RWPE2 (cell line): ENCODE measurements at regions not wholly inside any gene's neighbourhood (a gene's known extent, or its start where the extent isn't known, plus 50 kb on each side); places are given as distances from the start of the nearest gene placed in this dataset.

Source experiments
- ATAC-seq: fragments of 200-7000 bp; cut with Tn5 transposase; 3 replicates; pipeline ENCODE4 v1.9.1; 2021; ENCODE audit warnings: low read depth
- DNase-seq: peaks from one replicate; pipeline ENCODE4 v3.0.0-alpha.2; 2020; ENCODE audit warnings: low spot score
- H3K27ac ChIP-seq: fragments of 450-650 bp; 2 replicates; pipeline ENCODE4 v1.5.1; 2017; ENCODE audit warnings: mild to moderate bottlenecking; ENCODE audit not compliant: poor library complexity, severe bottlenecking
- H3K27me3 ChIP-seq: fragments of 250-450 bp; sonication (Bioruptor Pico); 2 replicates; pipeline ENCODE4 v1.5.1; 2021; ENCODE audit warnings: mild to moderate bottlenecking, moderate library complexity; ENCODE audit not compliant: insufficient read depth, poor library complexity, severe bottlenecking
- H3K36me3 ChIP-seq: fragments of 250-450 bp; sonication (Bioruptor Pico); 2 replicates; pipeline ENCODE4 v1.5.1; 2020; ENCODE audit warnings: low read depth, mild to moderate bottlenecking, moderate library complexity
- H3K4me1 ChIP-seq: fragments of 250-450 bp; sonication (Bioruptor Pico); 2 replicates; pipeline ENCODE4 v1.5.1; 2021; ENCODE audit warnings: mild to moderate bottlenecking, moderate library complexity; ENCODE audit not compliant: insufficient read depth, poor library complexity, severe bottlenecking
- H3K4me3 ChIP-seq: fragments of 250-450 bp; sonication (Bioruptor Pico); 2 replicates; pipeline ENCODE4 v1.5.1; 2021; ENCODE audit warnings: mild to moderate bottlenecking, moderate library complexity; ENCODE audit not compliant: severe bottlenecking
- H3K9me3 ChIP-seq: fragments of 250-450 bp; sonication (Bioruptor Pico); 2 replicates; pipeline ENCODE4 v1.5.1; 2021; ENCODE audit warnings: mild to moderate bottlenecking, moderate library complexity; ENCODE audit not compliant: severe bottlenecking
- CTCF ChIP-seq: fragments of 450-650 bp; IDR thresholded peaks from one replicate; pipeline ENCODE4 v1.5.1; 2017; ENCODE audit warnings: mild to moderate bottlenecking, moderate library complexity; ENCODE audit not compliant: poor library complexity, severe bottlenecking

GRCh38 chr5:119991625-119992024 is 362.3 kb downstream of the FAM170A start:
- Histone ChIP-seq H3K36me3 (no peaks in the 10 kb centered on the region), H3K4me1 (no peaks in the 10 kb centered on the region), H3K27ac (no peak overlapping the region), H3K4me3 (no peak overlapping the region), H3K9me3 (no peaks in the 10 kb centered on the region), H3K27me3 (no peaks in the 10 kb centered on the region)
- DNase-seq: no peak
- TF ChIP-seq CTCF: no peak
- ATAC-seq: no peak

- no peaks in the 10 kb centered on the region for H3K36me3 ChIP-seq
- TF ChIP-seq CTCF: no peak
- H3K4me3 ChIP-seq: no peak overlapping the region
- no peak for ATAC-seq
- H3K27me3 ChIP-seq: peaks cover 2% of the 10 kb centered on the region
- H3K4me1 ChIP-seq: no peaks in the 10 kb centered on the region
- DNase-seq: no peak
- H3K27ac ChIP-seq: no peak overlapping the region
- no peaks in the 10 kb centered on the region for H3K9me3 ChIP-seq
Measured at GRCh38 chr5:119996128-119996527, 366.8 kb downstream of the FAM170A start.

- H3K27me3 ChIP-seq: peaks cover 2% of the 10 kb centered on the region
- H3K4me3 ChIP-seq: no peak overlapping the region
- H3K27ac ChIP-seq: no peak overlapping the region
- DNase-seq (no peak), ATAC-seq (peak; percentile 50)
- H3K36me3 ChIP-seq: no peaks in the 10 kb centered on the region
- no peak for TF ChIP-seq CTCF
- H3K4me1 ChIP-seq: no peaks in the 10 kb centered on the region
- no peaks in the 10 kb centered on the region for H3K9me3 ChIP-seq
Measured at GRCh38 chr5:120007598-120007997, 378.2 kb downstream of the FAM170A start.

GRCh38 chr5:120012431-120012830 is 383.1 kb downstream of the FAM170A start:
- no peak for DNase-seq
- no peak for ATAC-seq
- Histone ChIP-seq H3K27me3 (peaks cover 6% of the 10 kb centered on the region), H3K36me3 (no peaks in the 10 kb centered on the region), H3K27ac (no peak overlapping the region), H3K4me1 (no peaks in the 10 kb centered on the region), H3K9me3 (no peaks in the 10 kb centered on the region), H3K4me3 (no peak overlapping the region)
- no peak for TF ChIP-seq CTCF

GRCh38 chr5:120014535-120014934 is 385.2 kb downstream of the FAM170A start:
- no peak for DNase-seq
- Histone ChIP-seq H3K27ac (no peak overlapping the region), H3K9me3 (no peaks in the 10 kb centered on the region), H3K36me3 (no peaks in the 10 kb centered on the region), H3K4me1 (no peaks in the 10 kb centered on the region), H3K27me3 (peaks cover 4% of the 10 kb centered on the region), H3K4me3 (no peak overlapping the region)
- no peak for TF ChIP-seq CTCF
- no peak for ATAC-seq
